Hippocampal formation (tissue), 2 donors: ENCODE measurements at regions not wholly inside any gene's neighbourhood (a gene's known extent, or its start where the extent isn't known, plus 50 kb on each side); places are given as distances from the start of the nearest gene placed in this dataset.
"Not testable (repeated sequence)": the region's sequence is repeated elsewhere in the genome, so short reads cannot be mapped to it uniquely, and the experiment has no call there.

Source experiments
- DNase-seq, 2 donors: peaks; one replicate each; lab custom pipeline; 2025; lab: John Stamatoyannopoulos, UW

- DNase-seq = no peak
Observed at GRCh38 chr6:15904651-15905376, 224.1 kb upstream of the MYLIP start.

- DNase-seq = no peak
Observed at GRCh38 chr6:15901141-15902115, 227.5 kb upstream of the MYLIP start.

- no peak for DNase-seq
Observed at GRCh38 chr6:15898693-15899092, 230.2 kb upstream of the MYLIP start.

- peak in 1 of 2 donors; percentile 5 for DNase-seq
Observed at GRCh38 chr6:15897063-15897876, 231.6 kb upstream of the MYLIP start.

- DNase-seq = no peak
Observed at GRCh38 chr6:15894973-15895725, 232.3 kb upstream of the DTNBP1 start.

GRCh38 chr6:15893556-15894253 lies 230.9 kb upstream of the DTNBP1 start:
- DNase-seq = no peak

GRCh38 chr6:15892369-15892768 lies 229.5 kb upstream of the DTNBP1 start:
- DNase-seq = no peak

- no peak for DNase-seq
Observed at GRCh38 chr6:15888798-15889772, 226.3 kb upstream of the DTNBP1 start.

GRCh38 chr6:15887491-15888461 lies 224.9 kb upstream of the DTNBP1 start:
- DNase-seq = peak in 1 of 2 donors; percentile 14

GRCh38 chr6:15885624-15886023 lies 222.8 kb upstream of the DTNBP1 start:
- DNase-seq = no peak

- DNase-seq = not testable (repeated sequence)
Observed at GRCh38 chr6:15883593-15883992, 220.8 kb upstream of the DTNBP1 start.

- no peak for DNase-seq
Observed at GRCh38 chr6:15882915-15883314, 220.1 kb upstream of the DTNBP1 start.

GRCh38 chr6:15882345-15882744 lies 219.5 kb upstream of the DTNBP1 start:
- DNase-seq = no peak

GRCh38 chr6:15881150-15881549 lies 218.3 kb upstream of the DTNBP1 start:
- peak in 1 of 2 donors; percentile 4 for DNase-seq

- DNase-seq = no peak
Observed at GRCh38 chr6:15880262-15880973, 217.6 kb upstream of the DTNBP1 start.

- DNase-seq = no peak
Observed at GRCh38 chr6:15879371-15880261, 216.8 kb upstream of the DTNBP1 start.

- DNase-seq = no peak
Observed at GRCh38 chr6:15877231-15877630, 214.4 kb upstream of the DTNBP1 start.
